ENCODE measurements at regions not wholly inside any gene's neighbourhood (a gene's known extent, or its start where the extent isn't known, plus 50 kb on each side); places are given as distances from the start of the nearest gene placed in this dataset.

DNA sequence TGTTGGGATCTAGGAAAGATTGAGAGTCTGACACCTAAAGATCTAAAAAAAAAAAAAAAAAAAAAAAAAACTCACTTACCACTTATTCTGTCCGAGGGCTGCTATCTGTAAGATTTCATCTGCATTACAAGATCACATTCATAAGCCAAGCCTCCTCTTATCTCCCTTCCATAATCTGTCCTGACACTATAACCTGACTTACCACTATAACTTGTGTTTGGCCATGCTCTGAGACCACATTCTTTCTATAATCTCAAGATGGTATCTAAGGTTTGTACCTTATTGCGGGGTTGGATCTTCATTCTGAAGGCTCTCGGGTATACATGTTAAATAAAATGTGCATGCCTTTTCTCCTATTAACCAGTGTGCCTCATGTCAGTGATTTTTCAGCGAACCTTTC, 144.4 kb downstream of the MAGEB17 start:
- Mint-ChIP-seq H3K27me3 (no peaks in the 10 kb centered on the region), H3K27ac (no peak overlapping the region), H3K36me3 (ENCODE audit: insufficient read depth) (peaks cover 6% of the 10 kb centered on the region), H3K4me3 (ENCODE audit: low read depth) (no peak overlapping the region), H3K9me3 (ENCODE audit: low read depth) (peaks cover 3% of the 10 kb centered on the region), H3K4me1 (ENCODE audit: low read depth) (peaks cover 34% of the 10 kb centered on the region)
- no peak for TF ChIP-seq CTCF (IDR thresholded peaks at IDR 0.05; ENCODE audit: unreplicated experiment)
- no peak for DNase-seq (ENCODE audit: low spot score, unreplicated experiment)

- no peak for DNase-seq (ENCODE audit: low spot score, unreplicated experiment)
- Mint-ChIP-seq H3K4me1 (ENCODE audit: low read depth) (peaks cover 36% of the 10 kb centered on the region), H3K27me3 (no peaks in the 10 kb centered on the region), H3K4me3 (ENCODE audit: low read depth) (no peak overlapping the region), H3K9me3 (ENCODE audit: low read depth) (peaks cover 3% of the 10 kb centered on the region), H3K36me3 (ENCODE audit: insufficient read depth) (peaks cover 7% of the 10 kb centered on the region), H3K27ac (no peak overlapping the region)
- TF ChIP-seq CTCF (IDR thresholded peaks at IDR 0.05; ENCODE audit: unreplicated experiment): no peak
Observed at GRCh38 chrX:16312761-16313623, 145.7 kb downstream of the MAGEB17 start.

- no peaks in the 10 kb centered on the region for H3K27me3 Mint-ChIP-seq
- peak overlapping the region; percentile 90 for H3K27ac Mint-ChIP-seq
- no peak overlapping the region for H3K4me3 Mint-ChIP-seq (ENCODE audit: low read depth)
- DNase-seq (ENCODE audit: low spot score, unreplicated experiment): no peak
- no peak for TF ChIP-seq CTCF (IDR thresholded peaks at IDR 0.05; ENCODE audit: unreplicated experiment)
- H3K9me3 Mint-ChIP-seq (ENCODE audit: low read depth): peaks cover 13% of the 10 kb centered on the region
- H3K4me1 Mint-ChIP-seq (ENCODE audit: low read depth): peaks cover 17% of the 10 kb centered on the region
- peaks cover 20% of the 10 kb centered on the region for H3K36me3 Mint-ChIP-seq (ENCODE audit: insufficient read depth)
Observed at GRCh38 chrX:16316331-16316730, 149.1 kb downstream of the MAGEB17 start.

GRCh38 chrX:16319929-16320328, 152.6 kb downstream of the MAGEB17 start:
- Mint-ChIP-seq H3K36me3 (ENCODE audit: insufficient read depth) (peaks cover 28% of the 10 kb centered on the region), H3K4me3 (ENCODE audit: low read depth) (no peak overlapping the region), H3K4me1 (ENCODE audit: low read depth) (peaks cover 12% of the 10 kb centered on the region), H3K27ac (no peak overlapping the region), H3K9me3 (ENCODE audit: low read depth) (peaks cover 23% of the 10 kb centered on the region), H3K27me3 (no peaks in the 10 kb centered on the region)
- DNase-seq (ENCODE audit: low spot score, unreplicated experiment): no peak
- TF ChIP-seq CTCF (IDR thresholded peaks at IDR 0.05; ENCODE audit: unreplicated experiment): no peak

DNA sequence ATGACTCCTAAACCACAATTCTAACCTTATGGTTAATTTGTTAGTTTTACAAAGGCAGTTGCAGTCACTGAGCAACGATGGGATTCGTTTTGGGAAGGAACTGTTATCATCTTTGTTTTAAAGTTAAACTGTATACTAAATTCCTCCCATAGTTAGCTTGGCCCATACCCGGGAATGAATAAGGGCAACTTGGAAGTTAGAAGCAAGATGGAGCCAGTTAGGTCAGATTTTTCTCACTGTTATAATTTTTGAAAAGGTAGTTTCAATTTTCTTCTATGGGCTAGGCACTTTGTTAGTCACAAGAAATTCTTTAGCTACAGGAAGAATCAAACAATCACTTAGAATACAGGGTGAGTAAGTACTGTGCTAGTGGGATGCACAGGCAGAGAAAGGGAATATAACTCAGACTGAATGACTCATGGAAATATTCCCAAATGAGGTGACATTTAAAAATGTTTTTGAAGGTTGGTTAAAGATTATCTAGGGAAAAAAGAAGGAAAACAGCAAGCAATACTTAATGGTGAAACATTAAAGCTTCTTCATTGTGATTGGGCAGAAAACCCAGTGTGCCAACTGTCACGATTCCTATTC, 153.6 kb downstream of the MAGEB17 start:
- Mint-ChIP-seq H3K27me3 (no peaks in the 10 kb centered on the region), H3K9me3 (ENCODE audit: low read depth) (peaks cover 23% of the 10 kb centered on the region), H3K36me3 (ENCODE audit: insufficient read depth) (peaks cover 29% of the 10 kb centered on the region), H3K4me1 (ENCODE audit: low read depth) (peaks cover 9% of the 10 kb centered on the region), H3K4me3 (ENCODE audit: low read depth) (no peak overlapping the region), H3K27ac (no peak overlapping the region)
- no peak for TF ChIP-seq CTCF (IDR thresholded peaks at IDR 0.05; ENCODE audit: unreplicated experiment)
- no peak for DNase-seq (ENCODE audit: low spot score, unreplicated experiment)

Measured in progenitor cell of endocrine pancreas (in vitro differentiated cells).